ENCODE measurements at regions not wholly inside any gene's neighbourhood (a gene's known extent, or its start where the extent isn't known, plus 50 kb on each side); places are given as distances from the start of the nearest gene placed in this dataset.
A peak's percentile ranks its signal among the peaks of the same experiment; 100 is the strongest.

DNA sequence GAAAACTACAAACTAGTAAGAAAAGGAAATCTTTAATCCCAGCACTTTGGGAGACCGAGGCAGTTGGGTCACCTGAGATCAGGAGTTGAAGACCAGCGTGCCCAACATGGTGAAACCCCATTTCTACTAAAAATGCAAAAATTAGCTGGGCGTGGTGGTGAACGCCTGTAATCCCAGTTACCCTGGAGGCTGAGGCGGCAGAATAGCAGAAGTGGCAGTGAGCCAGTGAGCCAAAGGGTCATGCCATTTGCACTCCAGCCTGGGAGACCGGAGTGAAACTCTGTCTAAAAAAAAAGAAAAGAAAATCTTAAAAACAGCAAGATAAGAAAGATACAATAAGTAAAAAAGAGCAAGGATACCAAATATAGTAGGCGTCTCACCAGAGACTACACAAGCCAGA lies 502.9 kb upstream of the ID2 start (continued):
- no peak for TF ChIP-seq HMGN3 (IDR thresholded peaks at IDR 0.05; ENCODE audit: borderline replicate concordance, extremely low read depth, insufficient read length, low read depth, low read length)
- TF ChIP-seq ZNF586 (CRISPR knock-in tag; conservative IDR thresholded peaks at IDR 0.05): no peak
- TF ChIP-seq ZNF143 (CRISPR knock-in tag; IDR thresholded peaks at IDR 0.05): no peak
- no peak for TF ChIP-seq SNIP1 (IDR thresholded peaks at IDR 0.05; ENCODE audit: low read depth)
- no peak for TF ChIP-seq HNRNPLL (IDR thresholded peaks at IDR 0.05; ENCODE audit: low read depth, low read length, poor library complexity, severe bottlenecking)

DNA sequence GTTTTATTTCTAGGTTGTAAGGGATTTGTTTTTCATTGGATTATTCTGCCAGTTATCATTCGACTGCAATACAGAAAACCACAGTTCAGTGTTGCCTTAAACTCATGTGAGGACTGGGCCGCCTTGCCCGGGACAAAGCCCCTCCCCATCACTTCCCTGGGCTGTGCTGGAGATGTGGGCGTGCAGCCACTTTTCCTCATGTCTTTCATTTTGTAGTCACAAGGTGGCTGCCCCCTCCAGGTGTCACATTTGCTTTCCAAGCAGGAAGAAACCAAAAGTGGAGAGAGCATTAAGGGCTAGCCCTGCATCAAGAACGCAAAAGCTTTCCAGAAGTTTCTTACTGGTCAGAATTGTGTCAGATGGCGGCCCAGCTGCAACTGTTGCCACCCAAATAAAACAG lies 492.5 kb upstream of the ID2 start:
- TF ChIP-seq EGR1 (conservative IDR thresholded peaks at IDR 0.05): no peak
- no peak for TF ChIP-seq SMAD3 (CRISPR knock-in tag; conservative IDR thresholded peaks at IDR 0.05)
- TF ChIP-seq MTF1 (CRISPR knock-in tag; IDR thresholded peaks at IDR 0.05; ENCODE audit: borderline replicate concordance): no peak
- Histone ChIP-seq H3K4me3 (no peak overlapping the region), H3K9me1 (ENCODE audit: control insufficient read depth, insufficient read depth, low read length) (no peaks in the 10 kb centered on the region), H3K36me3 (ENCODE audit: control insufficient read depth, insufficient read depth, low read length) (no peaks in the 10 kb centered on the region), H3K4me1 (replicated peaks in 1 of 2; ENCODE audit: control insufficient read depth in 2 of 2, insufficient read depth in 2 of 2, low read length in 2 of 2) (no peaks in the 10 kb centered on the region), H3K27ac (ENCODE audit: extremely low read depth, low read depth, low read length) (no peak overlapping the region), H3K9me3 (replicated peaks; ENCODE audit: control insufficient read depth, insufficient read depth, low read depth, low read length) (no peaks in the 10 kb centered on the region), H3K4me2 (ENCODE audit: insufficient read depth, low read length) (no peak overlapping the region), H3K79me2 (ENCODE audit: control insufficient read depth, insufficient read depth, low read length) (no peaks in the 10 kb centered on the region), H3K27me3 (ENCODE audit: control insufficient read depth in 2 of 2, insufficient read depth in 2 of 2, low read length in 2 of 2) (peaks cover 0 to 5% of the 10 kb centered on the region in 2 experiments; a peak in 4 of 5 replicates), H3K9ac (ENCODE audit: insufficient read depth in 1 of 2, low read depth in 2 of 2, low read length in 2 of 2) (no peak overlapping the region), H2AFZ (ENCODE audit: low read depth, low read length) (no peak overlapping the region), H4K20me1 (replicated peaks; ENCODE audit: control insufficient read depth, insufficient read depth, low read length) (no peaks in the 10 kb centered on the region)
- POLR2A ChIA-PET: no interaction called here
- in situ Hi-C loops (cut with MboI) (no loop called here), intact Hi-C loops (cut with micrococcal nuclease) (no loop called here)
- BruUV-seq (replicated peaks): no TSS peak
- no peak for FAIRE-seq
- ATAC-seq: peak; percentile 28; the same call in 1 of the 3 replicates
- DNase-seq (ENCODE audit: extremely low read depth in 1 of 4, low spot score in 3 of 4): no peak
- CTCF ChIA-PET (ENCODE audit: low intra/inter-chr PET ratio): no interaction called here
- WGBS (ENCODE audit: insufficient coverage, low coverage, missing lambda C conversion rate): 0% methylated on average over 6 of the region's 6 CpGs

Measured in K562 (cell line).